ENCODE measurements at regions not wholly inside any gene's neighbourhood (a gene's known extent, or its start where the extent isn't known, plus 50 kb on each side); places are given as distances from the start of the nearest gene placed in this dataset.

- DNase-seq (ENCODE audit: low read depth), result peak; percentile 21
- H3K4me3 ChIP-seq (ENCODE audit: control insufficient read depth, low read depth, low read length), result no peak overlapping the region
- no peak for TF ChIP-seq CTCF (IDR thresholded peaks at IDR 0.05; ENCODE audit: control insufficient read depth, insufficient read depth, low read depth, low read length, missing control alignments)
These were observed 924.0 kb downstream of the EFNB2 start for GRCh38 chr13:105611424-105611823.

GRCh38 chr13:105608104-105608503, 927.4 kb downstream of the EFNB2 start:
- no peak for DNase-seq (ENCODE audit: low read depth)
- H3K4me3 ChIP-seq (ENCODE audit: control insufficient read depth, low read depth, low read length), result no peak overlapping the region
- no peak for TF ChIP-seq CTCF (IDR thresholded peaks at IDR 0.05; ENCODE audit: control insufficient read depth, insufficient read depth, low read depth, low read length, missing control alignments)

- no peak overlapping the region for H3K4me3 ChIP-seq (ENCODE audit: control insufficient read depth, low read depth, low read length)
- no peak for DNase-seq (ENCODE audit: low read depth)
- TF ChIP-seq CTCF (IDR thresholded peaks at IDR 0.05; ENCODE audit: control insufficient read depth, insufficient read depth, low read depth, low read length, missing control alignments), result no peak
These were observed 928.0 kb downstream of the EFNB2 start for GRCh38 chr13:105607426-105607825.

GRCh38 chr13:105607016-105607415, 928.4 kb downstream of the EFNB2 start:
- DNase-seq (ENCODE audit: low read depth), result no peak
- no peak for TF ChIP-seq CTCF (IDR thresholded peaks at IDR 0.05; ENCODE audit: control insufficient read depth, insufficient read depth, low read depth, low read length, missing control alignments)
- no peak overlapping the region for H3K4me3 ChIP-seq (ENCODE audit: control insufficient read depth, low read depth, low read length)

- no peak for DNase-seq (ENCODE audit: low read depth)
- TF ChIP-seq CTCF (IDR thresholded peaks at IDR 0.05; ENCODE audit: control insufficient read depth, insufficient read depth, low read depth, low read length, missing control alignments), result no peak
- no peak overlapping the region for H3K4me3 ChIP-seq (ENCODE audit: control insufficient read depth, low read depth, low read length)
These were observed 932.3 kb downstream of the EFNB2 start for GRCh38 chr13:105602956-105603670.

GRCh38 chr13:105599477-105600037, 935.9 kb downstream of the EFNB2 start:
- H3K4me3 ChIP-seq (ENCODE audit: control insufficient read depth, low read depth, low read length), result no peak overlapping the region
- DNase-seq (ENCODE audit: low read depth), result no peak
- no peak for TF ChIP-seq CTCF (IDR thresholded peaks at IDR 0.05; ENCODE audit: control insufficient read depth, insufficient read depth, low read depth, low read length, missing control alignments)

Measured in AG09309 (cell line).